ENCODE measurements at regions not wholly inside any gene's neighbourhood (a gene's known extent, or its start where the extent isn't known, plus 50 kb on each side); places are given as distances from the start of the nearest gene placed in this dataset.

DNA sequence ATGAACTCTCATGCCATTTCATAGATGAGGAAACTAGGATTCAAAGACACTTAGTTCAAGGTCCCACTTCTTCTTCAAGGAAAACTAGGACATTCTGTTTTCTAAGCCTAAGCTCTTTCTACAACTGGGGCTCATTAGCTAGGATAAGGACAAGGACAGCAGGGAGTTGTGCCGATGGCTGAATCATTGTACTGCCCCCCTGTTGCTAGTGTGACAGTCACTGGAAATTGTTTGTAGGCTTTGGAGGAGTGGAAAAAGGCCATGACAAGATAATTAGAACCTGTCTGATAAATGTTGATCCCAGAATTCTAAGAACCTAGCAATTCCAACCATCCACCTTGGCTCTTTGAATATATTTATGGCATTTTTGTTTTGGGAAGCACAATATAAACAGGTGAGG, 445.7 kb downstream of the CDH8 start:
- no peak for TF ChIP-seq CTCF (IDR thresholded peaks at IDR 0.05)
- no peak for TF ChIP-seq POLR2AphosphoS5 (IDR thresholded peaks at IDR 0.05)
- TF ChIP-seq EP300 (IDR thresholded peaks at IDR 0.05): no peak
- no peak for TF ChIP-seq POLR2A (IDR thresholded peaks at IDR 0.05)
